Tibial nerve (tissue), 4 donors: ENCODE measurements at regions not wholly inside any gene's neighbourhood (a gene's known extent, or its start where the extent isn't known, plus 50 kb on each side); places are given as distances from the start of the nearest gene placed in this dataset.

Experiments
- DNase-seq, 2 donors: peaks; one replicate each; pipeline ENCODE4 v3.0.0-alpha.2; 2019; ENCODE audit warnings: low spot score in 2 of 2
- H3K27ac ChIP-seq, 4 donors: fragments of 200-600 bp; sonication (generic) in 3 of 4; one replicate each; pipeline ENCODE4 v1.5.1; 2017 to 2019; ENCODE audit warnings: mild to moderate bottlenecking in 1 of 4
- H3K27me3 ChIP-seq, 2 donors: fragments of 200-600 bp; sonication (generic) in 1 of 2; one replicate each; pipeline versions ENCODE4 v1.5.1 to v1.6.0; 2017 to 2019
- H3K36me3 ChIP-seq, 3 donors: fragments of 200-600 bp; sonication (generic); one replicate each; pipeline ENCODE4 v1.5.1; 2018 to 2019
- H3K4me1 ChIP-seq, 4 donors: fragments of 200-600 bp; sonication (generic) in 3 of 4; one replicate each; pipeline ENCODE4 v1.5.1; 2017 to 2019
- H3K4me3 ChIP-seq, 4 donors: fragments of 200-600 bp; sonication (generic) in 3 of 4; one replicate each; pipeline ENCODE4 v1.5.1; 2017 to 2019; ENCODE audit warnings: mild to moderate bottlenecking in 1 of 4, moderate library complexity in 1 of 4
- H3K9me3 ChIP-seq, 4 donors: fragments of 200-600 bp; sonication (generic) in 3 of 4; one replicate each; pipeline ENCODE4 v1.5.1; 2017 to 2019
- CTCF ChIP-seq, 5 experiments: fragments of 200-600 bp in 3 of 5; fragments of 450-650 bp in 2 of 5; sonication (generic) in 3 of 5; IDR thresholded peaks; one replicate each; pipeline ENCODE4 v1.5.1; 2016 to 2019; ENCODE audit warnings: antibody characterized with exemption in 5 of 5, mild to moderate bottlenecking in 3 of 5, moderate library complexity in 2 of 5
- EP300 ChIP-seq, 2 donors: sonication (generic); formaldehyde crosslinking; IDR thresholded peaks; one replicate each; pipeline ENCODE4 v1.6.1; 2017; ENCODE audit warnings: antibody characterized with exemption in 2 of 2, mild to moderate bottlenecking in 1 of 2
- POLR2A ChIP-seq, 2 donors: fragments of 450-650 bp; IDR thresholded peaks; one replicate each; pipeline ENCODE4 v1.6.1; 2017; ENCODE audit warnings: antibody characterized with exemption in 2 of 2, mild to moderate bottlenecking in 2 of 2, moderate library complexity in 2 of 2
- WGBS, 2 donors: methylation state at CpG; one replicate each; pipeline ENCODE4 v1.1.5; 2018; 5-methylcytosine and 5-hydroxymethylcytosine counted together

GRCh38 chr1:2949966-2950925 is 71.0 kb upstream of the ACTRT2 start:
- Histone ChIP-seq H3K36me3 (no peaks in the 10 kb centered on the region), H3K27ac (no peak overlapping the region), H3K9me3 (peaks cover 0 to 31% (median 0%) of the 10 kb centered on the region in 4 donors), H3K4me1 (no peaks in the 10 kb centered on the region), H3K27me3 (peaks cover 0 to 21% of the 10 kb centered on the region in 2 donors), H3K4me3 (no peak overlapping the region)
- TF ChIP-seq CTCF (IDR thresholded peaks at IDR 0.05) (no peak), POLR2A (IDR thresholded peaks at IDR 0.05) (no peak), EP300 (IDR thresholded peaks at IDR 0.05) (no peak)
- 85 to 92% methylated on average over 20 to 26 of the region's 29 CpGs for WGBS, 2 donors
- no peak for DNase-seq

GRCh38 chr1:2950926-2951305 is 70.4 kb upstream of the ACTRT2 start:
- WGBS, 2 donors, result 74 to 81% methylated on average over 5 of the region's 5 CpGs
- H3K9me3 ChIP-seq, result peaks cover 0 to 38% (median 0%) of the 10 kb centered on the region in 4 donors
- DNase-seq, result no peak
- TF ChIP-seq EP300 (IDR thresholded peaks at IDR 0.05) (no peak), POLR2A (IDR thresholded peaks at IDR 0.05) (no peak), CTCF (IDR thresholded peaks at IDR 0.05) (no peak)
- H3K4me1 ChIP-seq, result no peaks in the 10 kb centered on the region
- no peaks in the 10 kb centered on the region for H3K36me3 ChIP-seq
- no peak overlapping the region for H3K27ac ChIP-seq
- peaks cover 0 to 21% of the 10 kb centered on the region in 2 donors for H3K27me3 ChIP-seq
- no peak overlapping the region for H3K4me3 ChIP-seq

DNA sequence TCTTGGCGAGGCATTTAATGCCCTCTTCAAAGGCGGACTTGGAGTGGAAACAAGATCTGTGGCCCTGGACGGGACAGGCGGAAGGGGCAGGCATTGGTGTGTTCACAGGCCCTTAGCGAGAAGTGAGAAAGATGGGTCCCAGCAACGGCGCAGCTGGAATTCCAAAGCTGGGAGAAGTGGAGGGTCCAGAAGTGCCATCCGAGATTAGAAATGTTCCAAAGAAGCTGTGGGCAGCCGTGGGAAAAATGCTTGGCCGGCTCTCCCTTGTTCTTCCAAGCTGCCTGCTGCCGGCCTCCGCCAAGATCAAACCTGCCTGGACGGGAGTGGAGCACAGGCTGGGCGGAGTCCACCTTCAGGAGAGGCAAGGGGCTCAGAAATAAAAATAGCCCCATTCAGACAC is 69.4 kb upstream of the ACTRT2 start:
- TF ChIP-seq CTCF (IDR thresholded peaks at IDR 0.05) (no peak), POLR2A (IDR thresholded peaks at IDR 0.05) (no peak), EP300 (IDR thresholded peaks at IDR 0.05) (no peak)
- peaks cover 0 to 15% of the 10 kb centered on the region in 2 donors for H3K27me3 ChIP-seq
- H3K27ac ChIP-seq, result no peak overlapping the region
- no peak overlapping the region for H3K4me3 ChIP-seq
- no peak for DNase-seq
- H3K36me3 ChIP-seq, result no peaks in the 10 kb centered on the region
- H3K9me3 ChIP-seq, result peaks cover 0 to 45% (median 0%) of the 10 kb centered on the region in 4 donors
- H3K4me1 ChIP-seq, result no peaks in the 10 kb centered on the region
- WGBS, 2 donors, result 72 to 76% methylated on average over 14 of the region's 14 CpGs

GRCh38 chr1:2952371-2952770 is 68.9 kb upstream of the ACTRT2 start:
- WGBS, 2 donors, result 70 to 86% methylated on average over 9 of the region's 9 CpGs
- H3K27ac ChIP-seq, result no peak overlapping the region
- H3K36me3 ChIP-seq, result no peaks in the 10 kb centered on the region
- no peak for DNase-seq
- TF ChIP-seq CTCF (IDR thresholded peaks at IDR 0.05) (no peak), EP300 (IDR thresholded peaks at IDR 0.05) (no peak), POLR2A (IDR thresholded peaks at IDR 0.05) (no peak)
- peaks cover 0 to 51% (median 0%) of the 10 kb centered on the region in 4 donors for H3K9me3 ChIP-seq
- no peak overlapping the region for H3K4me3 ChIP-seq
- H3K4me1 ChIP-seq, result no peaks in the 10 kb centered on the region
- H3K27me3 ChIP-seq, result peaks cover 0 to 10% of the 10 kb centered on the region in 2 donors

GRCh38 chr1:2952992-2953391 is 68.3 kb upstream of the ACTRT2 start:
- Histone ChIP-seq H3K36me3 (no peaks in the 10 kb centered on the region), H3K4me3 (no peak overlapping the region), H3K9me3 (peaks cover 0 to 57% (median 1%) of the 10 kb centered on the region in 4 donors), H3K27me3 (peaks cover 0 to 7% of the 10 kb centered on the region in 2 donors), H3K4me1 (no peaks in the 10 kb centered on the region), H3K27ac (no peak overlapping the region)
- TF ChIP-seq POLR2A (IDR thresholded peaks at IDR 0.05), result no peak
- TF ChIP-seq EP300 (IDR thresholded peaks at IDR 0.05), result no peak
- no peak for TF ChIP-seq CTCF (IDR thresholded peaks at IDR 0.05)
- WGBS, 2 donors, result 93 to 94% methylated on average over 7 of the region's 7 CpGs
- no peak for DNase-seq
